ENCODE measurements at regions not wholly inside any gene's neighbourhood (a gene's known extent, or its start where the extent isn't known, plus 50 kb on each side); places are given as distances from the start of the nearest gene placed in this dataset.

DNA sequence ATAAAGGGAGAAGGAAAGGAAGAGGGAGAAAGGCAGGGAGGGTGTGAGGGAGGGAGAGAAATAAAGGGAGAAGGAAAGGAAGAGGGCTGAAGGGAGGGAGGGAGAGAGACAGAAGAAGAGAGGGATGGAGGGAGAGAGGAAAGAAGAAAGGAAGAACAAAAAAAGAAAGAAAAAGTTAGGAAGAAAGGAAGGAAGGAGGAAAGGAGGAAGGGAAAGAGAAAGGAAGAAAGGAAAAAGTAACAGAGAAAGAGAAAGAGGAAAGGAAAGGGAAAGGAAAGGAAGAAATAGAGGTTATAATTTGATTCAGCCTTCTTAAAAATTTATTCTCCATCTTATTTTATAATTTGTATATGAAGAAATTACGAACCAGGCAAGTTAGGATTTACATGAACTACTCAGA is 836.6 kb upstream of the C9orf72 start:
- Histone ChIP-seq H3K18ac (ENCODE audit: insufficient read length, low read depth, low read length) (no peak overlapping the region), H3K9me3 (ENCODE audit: control insufficient read depth, low read depth, low read length) (no peaks in the 10 kb centered on the region), H2BK120ac (ENCODE audit: low read depth, low read length, poor library complexity, severe bottlenecking) (no peak overlapping the region), H3K14ac (ENCODE audit: insufficient read depth, low read length) (no peak overlapping the region), H3K23me2 (ENCODE audit: insufficient read length, low read depth, low read length, poor library complexity, severe bottlenecking) (no peaks in the 10 kb centered on the region), H3K4me1 (ENCODE audit: insufficient read depth, low read length) (no peaks in the 10 kb centered on the region), H4K5ac (ENCODE audit: insufficient read length, low read depth, low read length) (no peak overlapping the region), H3T11ph (ENCODE audit: low read length) (no peak overlapping the region), H2BK15ac (ENCODE audit: low read depth, low read length) (no peak overlapping the region), H3K4ac (ENCODE audit: low read depth, low read length) (no peak overlapping the region), H3K4me2 (ENCODE audit: insufficient read depth, insufficient read length, low read length) (no peak overlapping the region), H2AFZ (ENCODE audit: low read length) (no peak overlapping the region), H2BK12ac (ENCODE audit: insufficient read length, low read depth, low read length) (no peak overlapping the region), H3K79me2 (ENCODE audit: insufficient read depth, low read length) (no peaks in the 10 kb centered on the region), H3K23ac (ENCODE audit: insufficient read length, low read depth, low read length) (no peak overlapping the region), H3K79me1 (ENCODE audit: insufficient read depth, low read depth, low read length, poor library complexity, severe bottlenecking) (no peaks in the 10 kb centered on the region), H2AK5ac (ENCODE audit: insufficient read length, low read length) (no peak overlapping the region), H2BK5ac (ENCODE audit: insufficient read length, low read length) (no peak overlapping the region), H4K20me1 (ENCODE audit: control insufficient read depth, insufficient read depth, insufficient read length) (no peaks in the 10 kb centered on the region), H3K9ac (ENCODE audit: extremely low read depth, insufficient read length, low read length) (no peak overlapping the region), H3K27me3 (ENCODE audit: insufficient read depth, low read length) (no peaks in the 10 kb centered on the region), H4K8ac (replicated peaks; ENCODE audit: insufficient read length, low read depth, low read length) (no peak overlapping the region), H2BK20ac (ENCODE audit: low read depth, low read length, poor library complexity, severe bottlenecking) (no peak overlapping the region), H4K91ac (ENCODE audit: insufficient read length, low read depth, low read length) (no peak overlapping the region), H3K56ac (ENCODE audit: insufficient read length, low read depth, low read length) (no peak overlapping the region), H3K27ac (ENCODE audit: insufficient read length, low read depth, low read length) (no peak overlapping the region)
- Mint-ChIP-seq H3K27me3 (ENCODE audit: low read depth) (no peaks in the 10 kb centered on the region), H3K36me3 (ENCODE audit: insufficient read depth in 1 of 3, low read depth in 3 of 3) (no peaks in the 10 kb centered on the region), H3K9me3 (no peaks in the 10 kb centered on the region), H3K4me3 (no peak overlapping the region), H3K27ac (peak overlapping the region in 1 of 3 experiments; percentile 5; a peak in 2 of 7 replicates), H3K4me1 (peaks cover 0 to 4% of the 10 kb centered on the region in 2 experiments; a peak in 1 of 4 replicates)
- TF ChIP-seq, protein P1, sequence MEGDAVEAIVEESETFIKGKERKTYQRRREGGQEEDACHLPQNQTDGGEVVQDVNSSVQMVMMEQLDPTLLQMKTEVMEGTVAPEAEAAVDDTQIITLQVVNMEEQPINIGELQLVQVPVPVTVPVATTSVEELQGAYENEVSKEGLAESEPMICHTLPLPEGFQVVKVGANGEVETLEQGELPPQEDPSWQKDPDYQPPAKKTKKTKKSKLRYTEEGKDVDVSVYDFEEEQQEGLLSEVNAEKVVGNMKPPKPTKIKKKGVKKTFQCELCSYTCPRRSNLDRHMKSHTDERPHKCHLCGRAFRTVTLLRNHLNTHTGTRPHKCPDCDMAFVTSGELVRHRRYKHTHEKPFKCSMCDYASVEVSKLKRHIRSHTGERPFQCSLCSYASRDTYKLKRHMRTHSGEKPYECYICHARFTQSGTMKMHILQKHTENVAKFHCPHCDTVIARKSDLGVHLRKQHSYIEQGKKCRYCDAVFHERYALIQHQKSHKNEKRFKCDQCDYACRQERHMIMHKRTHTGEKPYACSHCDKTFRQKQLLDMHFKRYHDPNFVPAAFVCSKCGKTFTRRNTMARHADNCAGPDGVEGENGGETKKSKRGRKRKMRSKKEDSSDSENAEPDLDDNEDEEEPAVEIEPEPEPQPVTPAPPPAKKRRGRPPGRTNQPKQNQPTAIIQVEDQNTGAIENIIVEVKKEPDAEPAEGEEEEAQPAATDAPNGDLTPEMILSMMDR (conservative IDR thresholded peaks at IDR 0.05) = no peak
- no CpG with 5 or more reads among the region's 1 CpG for WGBS (ENCODE audit: extremely low coverage, insufficient read length, low lambda C conversion rate)
- DNase-seq = no peak

All from H9 (cell line).